Glutamatergic neuron (in vitro differentiated cells): ENCODE measurements at regions not wholly inside any gene's neighbourhood (a gene's known extent, or its start where the extent isn't known, plus 50 kb on each side); places are given as distances from the start of the nearest gene placed in this dataset.

ENCODE experiments used
- DNase-seq: peaks from one replicate; pipeline ENCODE4 v3.0.0; 2022
- H3K27ac Mint-ChIP-seq: one replicate; pipeline ENCODE4 v1.8.0; 2020; ENCODE audit warnings: mild to moderate bottlenecking, mixed read lengths, inconsistent platforms; ENCODE audit not compliant: unreplicated experiment
- H3K27me3 Mint-ChIP-seq: one replicate; pipeline ENCODE4 v1.8.0; 2020; ENCODE audit warnings: mild to moderate bottlenecking, moderate library complexity, mixed read lengths, inconsistent platforms; ENCODE audit not compliant: unreplicated experiment
- H3K36me3 Mint-ChIP-seq: one replicate; pipeline ENCODE4 v1.8.0; 2020; ENCODE audit warnings: mild to moderate bottlenecking, mixed read lengths, inconsistent platforms; ENCODE audit not compliant: unreplicated experiment
- H3K4me1 Mint-ChIP-seq: one replicate; pipeline ENCODE4 v1.8.0; 2020; ENCODE audit warnings: mild to moderate bottlenecking, low read depth, mixed read lengths, inconsistent platforms; ENCODE audit not compliant: unreplicated experiment
- H3K4me3 Mint-ChIP-seq: one replicate; pipeline ENCODE4 v1.8.0; 2020; ENCODE audit warnings: mild to moderate bottlenecking, mixed read lengths, inconsistent platforms; ENCODE audit not compliant: unreplicated experiment
- H3K9me3 Mint-ChIP-seq: one replicate; pipeline ENCODE4 v1.8.0; 2020; ENCODE audit warnings: mild to moderate bottlenecking, moderate library complexity, mixed read lengths, inconsistent platforms; ENCODE audit not compliant: unreplicated experiment
- CTCF ChIP-seq: fragments of 200-600 bp; sonication (generic); IDR thresholded peaks from one replicate; pipeline ENCODE4 v1.5.0; 2021; ENCODE audit not compliant: partially characterized antibody, unreplicated experiment

DNA sequence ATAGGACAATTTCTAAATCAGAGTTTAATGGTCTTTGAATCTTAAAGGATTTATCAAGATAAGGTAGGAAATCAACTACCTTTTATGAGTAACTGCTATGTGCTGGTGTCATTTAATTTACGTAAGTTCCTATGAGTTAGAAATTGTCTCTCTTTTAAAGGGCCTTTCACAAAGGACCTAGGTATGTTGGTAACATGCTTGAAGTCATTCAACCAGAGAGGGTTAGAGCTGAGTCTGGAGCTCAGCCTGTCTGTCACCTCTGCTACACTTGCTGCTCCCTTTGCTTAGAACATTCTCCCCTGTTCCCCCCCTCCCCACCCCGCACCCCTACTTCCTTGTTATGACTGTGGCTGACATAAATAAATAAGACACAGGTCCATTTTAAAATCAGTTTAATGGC is 190.3 kb upstream of the SEMA6A start:
- no peak for TF ChIP-seq CTCF
- H3K27me3 Mint-ChIP-seq = no peaks in the 10 kb centered on the region
- peaks cover 2% of the 10 kb centered on the region for H3K9me3 Mint-ChIP-seq
- no peak overlapping the region for H3K4me3 Mint-ChIP-seq
- H3K36me3 Mint-ChIP-seq = no peaks in the 10 kb centered on the region
- no peak overlapping the region for H3K27ac Mint-ChIP-seq
- DNase-seq = no peak
- H3K4me1 Mint-ChIP-seq = peaks cover 1% of the 10 kb centered on the region

GRCh38 chr5:116763987-116764866 is 189.6 kb upstream of the SEMA6A start:
- DNase-seq = no peak
- Mint-ChIP-seq H3K27ac (no peak overlapping the region), H3K4me1 (peaks cover 1% of the 10 kb centered on the region), H3K36me3 (no peaks in the 10 kb centered on the region), H3K27me3 (no peaks in the 10 kb centered on the region), H3K4me3 (no peak overlapping the region), H3K9me3 (peaks cover 2% of the 10 kb centered on the region)
- no peak for TF ChIP-seq CTCF

- Mint-ChIP-seq H3K4me1 (peaks cover 1% of the 10 kb centered on the region), H3K36me3 (peaks cover 15% of the 10 kb centered on the region), H3K4me3 (no peak overlapping the region), H3K9me3 (no peaks in the 10 kb centered on the region), H3K27me3 (no peaks in the 10 kb centered on the region), H3K27ac (no peak overlapping the region)
- TF ChIP-seq CTCF = no peak
- no peak for DNase-seq
Measured at GRCh38 chr5:116759860-116760640, 185.4 kb upstream of the SEMA6A start.

DNA sequence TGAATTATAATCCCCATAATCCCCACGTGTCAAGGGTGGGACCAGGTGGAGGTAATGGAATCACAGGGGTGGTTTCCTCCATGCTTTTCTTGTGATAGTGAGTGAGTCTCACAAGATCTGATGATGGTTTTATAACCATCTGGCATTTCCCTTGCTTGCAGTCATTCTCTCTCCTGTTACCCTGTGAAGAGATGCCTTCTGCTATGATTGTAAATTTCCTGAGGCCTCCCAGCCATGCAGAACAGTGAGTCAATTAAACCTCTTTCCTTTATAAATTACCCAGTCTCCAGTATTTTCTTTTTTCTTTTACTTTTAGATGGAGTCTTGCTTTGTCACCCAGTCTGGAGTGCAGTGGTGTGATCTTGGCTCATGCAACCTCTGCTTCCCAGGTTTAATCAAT is 182.7 kb upstream of the SEMA6A start:
- Mint-ChIP-seq H3K36me3 (peaks cover 15% of the 10 kb centered on the region), H3K27me3 (no peaks in the 10 kb centered on the region), H3K9me3 (no peaks in the 10 kb centered on the region), H3K27ac (no peak overlapping the region), H3K4me1 (peaks cover 3% of the 10 kb centered on the region), H3K4me3 (no peak overlapping the region)
- DNase-seq = no peak
- TF ChIP-seq CTCF = no peak

GRCh38 chr5:116756531-116756930 is 181.9 kb upstream of the SEMA6A start:
- H3K27ac Mint-ChIP-seq = no peak overlapping the region
- no peak overlapping the region for H3K4me3 Mint-ChIP-seq
- no peak for DNase-seq
- H3K27me3 Mint-ChIP-seq = no peaks in the 10 kb centered on the region
- TF ChIP-seq CTCF = no peak
- peaks cover 3% of the 10 kb centered on the region for H3K4me1 Mint-ChIP-seq
- no peaks in the 10 kb centered on the region for H3K9me3 Mint-ChIP-seq
- H3K36me3 Mint-ChIP-seq = peaks cover 15% of the 10 kb centered on the region
